ENCODE measurements at regions not wholly inside any gene's neighbourhood (a gene's known extent, or its start where the extent isn't known, plus 50 kb on each side); places are given as distances from the start of the nearest gene placed in this dataset.

GRCh38 chr18:29494371-29494770 lies 1317.4 kb upstream of the CDH2 start:
- no peak for TF ChIP-seq CTCF (optimal IDR thresholded peaks at IDR 0.05 in 1 of 3, IDR thresholded peaks at IDR 0.05 in 1 of 3, conservative IDR thresholded peaks at IDR 0.05 in 1 of 3; ENCODE audit: extremely low read depth in 1 of 3, insufficient read depth in 2 of 3, low read length in 3 of 3)
- no peak for TF ChIP-seq EZH2 (IDR thresholded peaks at IDR 0.05; ENCODE audit: low read length)

All from keratinocyte (primary cell).